GM12892 (cell line): ENCODE measurements at regions not wholly inside any gene's neighbourhood (a gene's known extent, or its start where the extent isn't known, plus 50 kb on each side); places are given as distances from the start of the nearest gene placed in this dataset.

Source experiments
- DNase-seq: peaks from one replicate; pipeline ENCODE4 v3.0.0; 2011; ENCODE audit not compliant: insufficient read length
- FAIRE-seq: peaks from 2 replicates; lab custom pipeline; 2011; peaks lifted over from hg19 to GRCh38; lab: Jason Lieb, UNC
- POLR2A ChIP-seq: IDR thresholded peaks from 2 replicates; pipeline ENCODE4 v1.6.1; 2011; ENCODE audit warnings: low read depth, low read length, control low read depth
- POLR2AphosphoS5 ChIP-seq: IDR thresholded peaks from 2 replicates; pipeline ENCODE4 v1.6.1; 2011; ENCODE audit warnings: low read depth, low read length, control low read depth
- TAF1 ChIP-seq: IDR thresholded peaks from 2 replicates; pipeline ENCODE4 v1.6.1; 2011; ENCODE audit warnings: low read depth, mild to moderate bottlenecking, control low read depth, low read length, borderline replicate concordance

DNA sequence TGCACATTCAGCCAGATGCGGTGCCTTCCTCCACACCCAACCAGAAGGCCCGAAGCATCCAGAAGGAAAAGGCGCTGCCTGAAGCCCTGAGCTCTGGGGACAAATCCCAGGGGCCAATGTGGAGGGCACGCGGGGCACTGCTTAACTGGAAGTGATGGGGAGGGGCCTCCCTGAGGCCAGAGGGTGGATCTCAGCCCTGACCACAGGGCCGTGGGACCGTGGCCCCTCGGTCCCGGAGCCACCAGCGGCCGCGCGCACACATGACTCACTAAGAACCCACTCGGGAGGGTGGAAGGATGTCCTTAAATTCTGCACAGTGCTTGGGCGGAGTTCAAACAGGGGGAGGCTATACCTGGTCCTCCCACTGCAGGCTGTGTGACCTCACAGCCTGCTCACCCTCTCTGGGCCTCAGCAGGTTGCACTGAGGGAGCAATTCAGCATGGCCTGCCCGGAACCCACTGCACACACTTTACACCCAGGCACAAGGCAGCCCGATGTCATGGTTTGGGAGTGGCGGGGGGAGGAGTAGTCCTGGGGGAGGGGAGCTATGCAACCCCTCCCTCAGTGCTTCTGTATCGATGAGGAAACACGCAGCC, 89.5 kb downstream of the RFLNA start:
- DNase-seq, result no peak
- TF ChIP-seq POLR2AphosphoS5 (no peak), TAF1 (no peak), POLR2A (no peak)
- FAIRE-seq, result no peak

DNA sequence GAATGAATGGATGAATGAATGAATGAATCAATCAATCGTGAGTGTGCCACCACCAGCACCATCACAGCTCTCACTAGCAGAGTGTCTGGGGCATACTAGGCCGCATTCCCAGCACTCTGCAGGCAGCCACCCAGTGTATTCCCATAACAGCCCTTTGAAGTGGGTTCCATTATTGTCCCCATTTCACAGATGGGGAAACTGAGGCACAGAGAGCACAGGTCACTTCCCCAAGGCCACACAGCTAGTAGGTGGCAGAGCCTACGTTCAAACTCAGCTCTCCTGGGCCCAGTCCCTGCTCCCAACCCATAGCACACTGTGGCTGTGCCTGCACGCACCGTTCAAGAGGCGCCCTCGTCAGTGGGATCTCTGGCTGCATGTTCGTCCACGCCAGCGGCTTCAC, 88.1 kb downstream of the RFLNA start:
- TF ChIP-seq TAF1, result no peak
- TF ChIP-seq POLR2A, result no peak
- TF ChIP-seq POLR2AphosphoS5, result no peak
- DNase-seq (no peak), FAIRE-seq (no peak)

DNA sequence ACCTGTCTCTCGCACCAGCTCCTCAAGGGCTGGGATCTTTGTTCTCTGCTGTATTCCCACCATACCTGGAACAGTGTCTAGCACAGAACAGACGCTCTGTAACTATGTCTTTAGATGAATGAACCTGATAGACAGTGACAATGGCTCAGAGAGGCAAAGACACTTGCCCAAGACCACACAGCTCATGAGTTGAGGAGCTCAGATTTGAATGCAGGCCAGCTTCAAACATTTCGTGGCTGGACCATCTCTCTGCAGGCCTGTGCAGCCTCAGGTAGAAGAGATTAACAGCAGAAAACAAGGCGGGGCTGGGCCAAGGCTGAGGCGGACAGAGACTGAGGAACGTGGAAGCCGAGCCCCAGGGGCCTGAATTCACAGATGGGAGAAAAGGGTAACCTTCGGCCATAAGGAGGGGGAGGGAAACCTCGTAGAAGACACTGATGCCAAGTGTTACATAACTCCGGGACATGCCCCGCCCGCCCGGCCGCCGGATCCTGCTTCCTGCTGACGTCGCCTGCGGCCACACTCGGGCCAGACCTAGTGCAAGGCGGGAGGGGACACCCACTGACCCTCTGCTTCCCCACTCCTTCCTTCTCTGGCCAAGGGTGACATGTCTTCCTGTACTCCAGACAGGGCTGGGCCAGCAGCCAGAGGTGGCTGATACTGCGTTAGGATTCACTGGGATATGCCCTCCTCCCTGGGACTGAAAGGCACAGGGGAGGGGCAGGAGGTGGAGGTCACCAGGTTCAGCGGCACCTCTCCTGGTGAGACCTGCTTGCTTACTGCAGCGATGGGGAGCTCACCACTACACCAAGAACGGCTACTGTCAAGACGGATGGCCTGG, 86.8 kb downstream of the RFLNA start:
- DNase-seq, result no peak
- TF ChIP-seq TAF1, result no peak
- no peak for TF ChIP-seq POLR2AphosphoS5
- TF ChIP-seq POLR2A, result no peak
- FAIRE-seq, result no peak

DNA sequence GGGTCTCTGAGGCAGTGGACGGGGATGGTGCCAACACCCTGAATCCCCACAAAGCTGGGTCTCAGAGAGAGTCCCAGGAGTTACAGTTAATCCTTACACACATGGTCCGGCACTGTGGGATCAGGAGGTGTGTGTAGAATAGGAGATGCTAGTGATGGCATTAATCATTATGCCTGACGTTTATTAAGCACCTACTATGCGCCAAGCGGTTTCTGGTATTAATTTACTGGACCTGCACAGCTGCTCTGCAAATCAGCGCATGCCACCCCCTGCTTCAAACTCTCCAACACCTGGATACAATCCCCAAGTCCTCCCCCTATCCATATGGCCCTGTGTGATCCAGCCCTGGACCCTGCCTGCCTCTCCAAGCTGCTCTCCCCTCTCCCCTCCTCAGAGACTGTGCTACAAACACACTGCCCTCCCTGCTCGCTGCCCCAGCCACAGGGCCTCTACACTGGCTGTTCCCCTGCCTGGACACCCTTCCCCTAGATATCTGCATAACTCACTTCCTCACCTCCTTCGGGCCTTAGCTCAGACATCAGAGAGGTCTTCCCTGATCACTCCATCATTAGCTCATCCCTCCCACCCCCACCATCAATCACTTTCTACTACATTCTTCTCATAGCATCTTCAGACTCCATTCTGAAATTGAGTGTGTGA, 86.0 kb downstream of the RFLNA start:
- no peak for TF ChIP-seq TAF1
- no peak for DNase-seq
- no peak for FAIRE-seq

DNA sequence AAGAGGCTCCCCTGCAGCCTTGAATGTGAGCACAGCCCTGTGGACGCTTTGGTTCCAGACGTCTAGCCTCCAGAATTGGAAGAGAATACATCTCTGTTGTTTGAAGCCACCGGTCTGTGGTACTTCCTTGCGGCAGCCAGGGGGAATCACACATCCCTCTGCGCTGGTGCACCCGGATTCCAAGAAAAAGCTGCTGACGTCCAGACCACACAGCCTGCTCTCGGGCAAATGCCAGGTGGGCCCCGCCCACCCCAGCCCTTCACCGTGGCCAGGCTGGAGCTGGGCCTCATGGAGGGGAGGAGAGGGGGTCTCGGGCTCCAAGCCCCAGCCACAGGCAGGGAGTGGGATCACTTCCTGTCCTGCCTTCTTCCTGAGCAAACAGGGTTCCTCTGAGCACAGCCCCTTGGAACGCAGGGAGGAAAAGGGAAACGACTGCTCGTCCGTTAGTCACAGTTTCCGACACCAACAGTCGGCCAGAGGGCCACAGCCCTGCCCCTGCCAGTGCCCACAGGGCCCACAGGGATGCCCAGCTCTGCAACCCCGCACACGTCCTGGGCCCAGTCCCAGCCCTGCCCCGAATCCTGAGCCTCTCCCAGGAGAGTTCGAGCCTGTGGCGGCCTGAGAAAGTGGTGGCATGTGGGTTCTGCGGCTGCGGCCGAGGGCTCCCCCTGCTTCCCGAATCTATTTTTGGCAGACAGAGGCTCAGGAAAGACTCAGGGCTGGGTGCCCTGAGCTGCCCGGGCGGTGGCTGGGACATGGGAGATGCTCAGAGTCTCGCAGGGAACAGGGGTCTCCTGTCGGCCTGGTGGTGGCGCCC, 85.3 kb downstream of the RFLNA start:
- DNase-seq, result no peak
- FAIRE-seq, result no peak
- TF ChIP-seq POLR2A, result no peak; the same call in 1 of the 2 replicates
- no peak for TF ChIP-seq POLR2AphosphoS5
- no peak for TF ChIP-seq TAF1

DNA sequence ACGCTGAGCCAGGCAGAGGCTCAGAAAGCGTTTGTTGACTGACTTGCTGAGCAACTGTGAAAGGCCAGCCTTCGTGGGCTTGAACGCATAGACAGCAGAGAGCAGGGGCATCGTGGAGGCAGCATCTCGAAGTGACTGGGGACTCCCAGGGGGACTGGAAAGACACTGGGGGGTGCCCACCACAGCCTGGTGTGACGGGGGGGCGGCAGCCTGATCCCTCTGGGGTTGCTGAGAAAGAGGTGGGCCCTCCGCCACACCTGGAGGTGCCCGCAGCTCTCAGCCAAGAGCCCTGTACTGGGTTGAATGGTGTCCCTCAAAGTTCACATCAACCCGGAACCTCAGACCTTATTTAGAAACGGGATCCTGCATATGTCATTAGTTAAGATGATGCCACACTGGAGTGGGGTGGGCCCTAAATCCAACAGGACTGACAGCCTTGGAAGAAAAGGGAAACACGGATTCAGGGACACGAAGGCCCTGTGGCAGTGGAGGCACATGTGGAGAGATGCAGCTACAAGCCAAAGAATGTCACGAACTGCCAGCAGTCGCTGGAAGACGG, 84.6 kb downstream of the RFLNA start:
- FAIRE-seq (no peak), DNase-seq (no peak)
- TF ChIP-seq POLR2A, result no peak
- TF ChIP-seq TAF1, result no peak
- no peak for TF ChIP-seq POLR2AphosphoS5

DNA sequence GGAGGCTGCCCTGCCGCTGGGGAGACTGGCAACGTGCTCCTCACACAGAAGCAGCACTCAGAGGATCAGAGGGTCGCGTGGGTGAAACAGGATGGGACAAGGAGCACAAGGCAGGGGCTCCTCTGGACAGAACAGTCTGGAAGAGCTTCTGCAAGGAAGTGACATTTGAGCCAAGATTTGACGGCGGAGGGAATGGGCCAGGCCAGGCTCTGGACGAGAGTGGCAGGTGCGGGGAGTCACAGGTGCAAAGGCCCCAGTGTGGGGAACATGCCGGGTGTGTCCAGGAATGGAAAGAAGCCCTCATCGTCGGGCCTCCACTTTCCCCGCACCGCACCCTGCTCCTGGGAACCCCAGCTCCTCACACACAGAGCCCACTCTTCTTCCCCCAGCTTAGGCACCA, 84.0 kb downstream of the RFLNA start:
- no peak for FAIRE-seq
- no peak for DNase-seq
- no peak for TF ChIP-seq POLR2AphosphoS5
- TF ChIP-seq TAF1, result no peak
- TF ChIP-seq POLR2A, result no peak

DNA sequence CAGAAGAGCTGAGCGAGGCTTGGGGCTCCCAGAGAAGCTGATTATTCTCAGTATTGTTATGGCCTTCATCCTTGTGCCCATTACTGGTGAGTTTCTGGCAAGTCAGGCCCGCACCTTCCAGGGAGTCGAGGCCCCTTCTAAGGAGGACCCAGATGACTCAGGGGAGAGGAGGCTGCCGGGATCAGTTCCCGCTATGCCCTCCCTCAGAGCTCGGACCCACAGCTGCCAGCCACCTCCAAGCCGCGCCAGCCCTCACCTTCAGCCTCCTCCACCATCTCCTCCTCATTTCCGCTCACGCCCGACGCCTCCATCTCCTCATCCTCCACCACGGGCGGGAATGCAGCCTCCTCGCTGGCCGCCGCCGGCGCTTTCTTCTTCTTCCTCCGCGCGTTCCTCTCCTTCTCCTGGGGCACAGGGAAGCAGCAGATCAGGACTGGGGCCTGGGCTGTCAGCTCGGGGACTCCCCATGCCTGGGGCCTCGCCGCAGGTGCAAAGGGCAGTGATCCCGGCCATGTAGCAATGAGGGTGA, 83.2 kb downstream of the RFLNA start:
- TF ChIP-seq POLR2AphosphoS5 (no peak), POLR2A (no peak), TAF1 (no peak)
- DNase-seq (no peak), FAIRE-seq (no peak)

DNA sequence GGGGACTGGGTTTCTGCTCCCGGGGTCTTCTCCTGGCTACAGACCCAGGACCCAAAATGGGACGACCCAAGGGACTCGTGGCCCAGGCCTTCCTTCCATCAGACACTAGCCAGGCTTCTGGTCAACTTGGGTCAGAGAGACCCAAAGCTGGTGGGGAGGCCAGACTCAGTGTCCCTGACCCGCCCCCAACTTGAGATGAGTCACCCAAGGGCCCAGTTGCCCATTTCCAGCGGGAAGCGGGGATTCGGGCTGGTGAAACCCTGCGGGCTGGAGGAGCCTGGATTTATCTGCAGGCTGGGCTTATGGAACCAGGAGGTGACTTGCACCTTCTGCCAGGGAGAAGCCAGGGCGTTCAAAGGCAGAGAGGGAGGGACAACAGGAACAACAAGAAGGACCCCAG, 81.5 kb downstream of the RFLNA start:
- TF ChIP-seq POLR2A (no peak), TAF1 (no peak), POLR2AphosphoS5 (no peak)
- FAIRE-seq (no peak), DNase-seq (no peak)

- DNase-seq, result no peak
- FAIRE-seq, result no peak
- TF ChIP-seq TAF1 (no peak), POLR2AphosphoS5 (no peak), POLR2A (no peak)
Observed at GRCh38 chr12:124375789-124376175, 80.9 kb downstream of the RFLNA start.

DNA sequence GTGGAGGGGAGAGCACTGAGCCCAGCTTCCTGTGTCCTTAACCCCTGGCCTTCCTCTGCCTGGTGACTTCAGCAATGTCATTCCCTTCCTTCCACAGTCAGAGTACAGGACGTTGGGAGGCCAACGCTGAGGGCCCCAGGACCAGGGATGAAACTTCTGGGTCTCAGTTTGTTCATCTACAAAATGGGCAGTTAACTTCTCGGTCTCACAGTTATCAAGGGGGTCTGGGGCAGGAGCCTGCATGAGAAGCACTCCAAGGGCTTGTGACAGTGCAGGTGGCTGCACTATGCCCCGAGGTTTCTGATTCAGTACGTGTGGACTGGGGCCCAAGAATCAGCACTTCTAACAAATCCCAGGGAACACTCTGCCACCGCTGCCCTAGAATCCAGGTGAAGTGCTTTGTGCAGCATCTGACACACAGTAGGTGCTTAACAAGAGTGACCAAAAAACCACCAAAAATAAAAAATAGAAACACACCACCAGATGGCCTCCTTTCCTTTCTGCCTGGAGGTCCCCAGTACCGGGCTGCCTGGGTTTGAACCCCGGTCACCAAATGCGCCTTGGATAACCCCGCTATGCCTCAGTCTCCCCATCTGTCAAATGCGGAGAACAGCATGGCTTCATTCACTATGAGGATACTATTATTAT, 80.4 kb downstream of the RFLNA start:
- no peak for FAIRE-seq

More for the DNA sequence above, 80.4 kb downstream of the RFLNA start:
- no peak for TF ChIP-seq POLR2A
- TF ChIP-seq POLR2AphosphoS5, result no peak
- no peak for TF ChIP-seq TAF1
- DNase-seq, result no peak
